Sigmoid colon (tissue), 6 donors: ENCODE measurements at regions not wholly inside any gene's neighbourhood (a gene's known extent, or its start where the extent isn't known, plus 50 kb on each side); places are given as distances from the start of the nearest gene placed in this dataset.
A peak's percentile ranks its signal among the peaks of the same experiment; 100 is the strongest.
"Not testable (repeated sequence)": the region's sequence is repeated elsewhere in the genome, so short reads cannot be mapped to it uniquely, and the experiment has no call there.

Source experiments
- DNase-seq: peaks from one replicate; pipeline ENCODE4 v3.0.0-alpha.2; 2019
- H3K27ac ChIP-seq, 4 donors: fragments of 200-600 bp; sonication (generic); one replicate each; pipeline ENCODE4 v1.5.1; 2016 to 2019; ENCODE audit warnings: mild to moderate bottlenecking in 1 of 4
- H3K27me3 ChIP-seq, 3 donors: fragments of 200-600 bp; sonication (generic); one replicate each; pipeline ENCODE4 v1.5.1; 2019; ENCODE audit warnings: mild to moderate bottlenecking in 1 of 3
- H3K36me3 ChIP-seq, 4 donors: fragments of 200-600 bp; sonication (generic); one replicate each; pipeline ENCODE4 v1.5.1; 2016 to 2019
- H3K4me1 ChIP-seq, 4 donors: fragments of 200-600 bp; sonication (generic); one replicate each; pipeline ENCODE4 v1.5.1; 2017 to 2019
- H3K4me3 ChIP-seq, 4 donors: fragments of 200-600 bp; sonication (generic); one replicate each; pipeline ENCODE4 v1.5.1; 2017 to 2019; ENCODE audit warnings: mild to moderate bottlenecking in 2 of 4, moderate library complexity in 1 of 4
- H3K9me3 ChIP-seq, 4 donors: fragments of 200-600 bp in 3 of 4; sonication (generic) in 3 of 4; one replicate each; pipeline versions ENCODE4 v1.5.1 to v1.6.1; 2013 to 2019
- POLR2AphosphoS5 ChIP-seq, 4 donors: sonication (generic); formaldehyde crosslinking; IDR thresholded peaks; one replicate each; pipeline ENCODE4 v1.6.1; 2017; ENCODE audit warnings: antibody characterized with exemption in 4 of 4
- WGBS, 2 donors: extraction: QIAGEN DNeasy Blood & Tissue Kit; methylation state at CpG; one replicate each; pipeline ENCODE4 v1.1.7; 2013; 5-methylcytosine and 5-hydroxymethylcytosine counted together
- intact Hi-C: fragments of 100-400 bp; cut with DNase I; formaldehyde crosslinking; loops from one replicate; pipeline ENCODE4 v1.15.1; 2023
- donor health status: healthy with polysubstance abuse.
- donor health status: healthy.

DNA sequence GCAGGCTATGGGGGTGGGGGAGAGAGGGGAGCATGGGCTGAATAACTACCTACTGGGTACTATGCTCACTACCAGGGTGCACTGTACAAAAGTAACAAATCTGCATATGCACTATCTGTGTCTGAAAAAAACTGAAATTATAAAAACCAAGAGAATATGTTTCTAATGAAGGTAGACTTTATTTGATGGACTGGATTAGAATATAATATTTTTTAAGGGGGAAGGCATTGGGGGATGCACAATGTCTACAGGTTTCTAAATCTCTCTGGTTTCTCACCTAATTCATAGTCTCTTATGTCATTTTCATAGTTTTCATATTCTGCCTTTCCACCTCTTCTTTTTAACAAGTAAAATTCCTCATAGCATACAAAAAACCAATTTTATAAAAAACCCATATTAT lies 200.8 kb upstream of the C1QTNF3 start:
- peak overlapping the region in 2 of 4 donors; percentile 62 to 65 for H3K4me3 ChIP-seq
- H3K27ac ChIP-seq, result peak overlapping the region; percentile 88 to 90 (median 88)

DNA sequence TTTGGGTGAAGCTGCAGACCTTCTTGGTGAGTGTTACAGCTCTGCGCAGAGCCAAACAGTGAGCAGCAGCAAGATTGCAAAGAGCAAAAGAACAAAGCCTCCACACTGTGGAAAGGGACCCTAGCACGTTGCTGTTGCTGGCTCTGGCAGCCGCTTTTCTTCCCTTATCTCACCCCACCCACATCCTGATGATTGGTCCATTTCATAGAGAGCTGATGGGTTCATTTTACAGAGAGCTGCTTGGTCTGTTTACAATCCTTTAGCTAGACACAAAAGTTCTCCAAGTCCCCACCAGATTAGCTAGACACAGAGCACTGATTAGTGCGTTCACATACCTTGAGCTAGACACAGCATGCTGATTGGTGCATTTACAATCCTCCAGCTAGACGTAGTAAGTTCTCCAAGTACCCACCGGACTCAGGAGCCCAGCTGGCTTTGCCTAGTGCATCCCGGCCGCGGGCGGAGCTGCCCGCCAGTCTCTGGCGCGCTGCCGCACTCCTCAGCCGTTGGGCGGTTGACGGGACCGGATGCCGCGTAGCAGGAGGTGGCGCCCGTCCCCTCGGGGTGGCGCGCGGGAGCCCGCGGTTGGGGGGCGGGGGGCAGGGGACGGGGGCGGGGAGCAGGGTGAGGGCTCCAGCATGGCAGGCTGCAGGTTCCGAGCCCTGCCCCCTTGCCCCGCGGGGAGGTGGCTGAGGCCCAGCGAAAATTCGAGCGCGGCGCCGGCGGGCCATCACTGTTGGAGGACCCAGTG lies 201.4 kb upstream of the C1QTNF3 start:
- Histone ChIP-seq H3K4me3 (peak overlapping the region; percentile 56 to 65 (median 60)), H3K27ac (peak overlapping the region; percentile 88 to 90 (median 88))
- H3K9me3 ChIP-seq, H3K36me3 ChIP-seq, H3K27me3 ChIP-seq, intact Hi-C loops, H3K4me1 ChIP-seq: not testable (repeated sequence)
- DNase-seq, result peak; percentile 75
- WGBS, 2 donors, result 0% methylated on average over 29 of the region's 41 CpGs
- TF ChIP-seq POLR2AphosphoS5 (IDR thresholded peaks at IDR 0.05), result peak in 1 of 4 donors; percentile 12

More for the DNA sequence above, 200.8 kb upstream of the C1QTNF3 start:
- H3K4me1 ChIP-seq, H3K36me3 ChIP-seq, intact Hi-C loops, DNase-seq, H3K27me3 ChIP-seq, H3K9me3 ChIP-seq: not testable (repeated sequence)

DNA sequence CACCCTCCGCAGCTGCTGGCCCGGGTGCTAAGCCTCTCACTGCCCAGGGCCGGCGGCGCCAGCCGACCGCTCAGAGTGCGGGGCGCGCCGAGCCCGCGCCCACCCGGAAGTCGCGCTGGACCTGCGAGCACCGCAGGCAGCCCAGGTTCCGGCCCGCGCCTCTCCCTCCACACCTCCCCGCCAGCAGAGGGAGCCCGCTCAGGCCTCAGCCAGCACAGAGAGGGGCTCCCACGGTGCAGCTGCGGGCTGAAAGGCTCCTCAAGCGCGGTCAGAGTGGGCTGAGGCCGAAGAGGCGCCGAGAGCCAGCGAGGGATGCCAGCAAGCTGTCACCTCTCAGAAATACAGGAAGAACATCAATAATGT lies 202.0 kb upstream of the C1QTNF3 start:
- 0 to 8% methylated on average over 13 to 14 of the region's 31 CpGs for WGBS, 2 donors
- H3K27me3 ChIP-seq, H3K4me1 ChIP-seq, H3K9me3 ChIP-seq, intact Hi-C loops, DNase-seq, H3K36me3 ChIP-seq: not testable (repeated sequence)
- Histone ChIP-seq H3K27ac (peak overlapping the region; percentile 88 to 90 (median 88)), H3K4me3 (peak overlapping the region; percentile 56 to 65 (median 60))

DNA sequence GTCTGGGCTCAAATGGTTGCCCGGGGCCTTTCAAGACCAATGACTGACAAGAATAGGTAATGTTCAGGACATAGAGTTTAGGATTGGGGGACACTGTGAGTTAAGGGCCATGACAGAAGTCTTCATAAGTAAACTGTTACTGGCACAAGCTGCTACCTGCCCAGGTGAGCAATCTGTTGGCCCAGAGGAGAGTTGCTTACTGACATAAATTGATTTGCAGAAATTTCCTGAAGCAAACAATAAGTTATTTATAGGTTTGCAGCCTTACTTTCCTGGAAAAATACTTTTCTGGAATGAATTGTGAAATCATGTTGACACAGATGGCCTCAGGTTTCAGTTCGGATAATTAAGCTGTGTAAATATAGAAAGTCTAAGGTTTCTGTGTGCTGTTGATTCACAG lies 202.8 kb upstream of the C1QTNF3 start:
- H3K4me1 ChIP-seq, H3K36me3 ChIP-seq, DNase-seq, H3K9me3 ChIP-seq, H3K4me3 ChIP-seq, H3K27me3 ChIP-seq, intact Hi-C loops: not testable (repeated sequence)
- 38 to 61% methylated on average over 2 of the region's 2 CpGs for WGBS, 2 donors
- peak overlapping the region in 2 of 4 donors; percentile 38 to 49 for H3K27ac ChIP-seq

DNA sequence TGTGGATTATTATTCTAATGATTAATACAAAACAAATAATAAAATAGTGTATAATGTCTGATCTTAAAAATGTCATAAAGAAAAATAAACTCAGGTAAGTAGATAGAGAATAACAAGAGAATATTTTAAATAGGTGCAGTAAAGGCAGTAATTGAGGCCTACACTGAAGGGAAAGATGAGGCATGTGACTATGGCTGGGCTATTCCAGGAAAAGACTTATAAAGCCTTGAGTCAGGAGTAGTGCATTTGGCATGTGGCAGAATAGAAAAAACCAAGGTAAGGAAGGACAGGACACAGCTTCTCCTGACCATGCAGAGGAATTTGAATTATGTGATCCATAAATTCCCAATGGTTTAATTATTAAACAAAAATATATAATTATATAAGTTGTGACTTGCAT lies 215.6 kb upstream of the C1QTNF3 start:
- H3K4me3 ChIP-seq, H3K27me3 ChIP-seq, intact Hi-C loops, H3K27ac ChIP-seq, DNase-seq, H3K9me3 ChIP-seq, H3K36me3 ChIP-seq, H3K4me1 ChIP-seq: not testable (repeated sequence)

DNA sequence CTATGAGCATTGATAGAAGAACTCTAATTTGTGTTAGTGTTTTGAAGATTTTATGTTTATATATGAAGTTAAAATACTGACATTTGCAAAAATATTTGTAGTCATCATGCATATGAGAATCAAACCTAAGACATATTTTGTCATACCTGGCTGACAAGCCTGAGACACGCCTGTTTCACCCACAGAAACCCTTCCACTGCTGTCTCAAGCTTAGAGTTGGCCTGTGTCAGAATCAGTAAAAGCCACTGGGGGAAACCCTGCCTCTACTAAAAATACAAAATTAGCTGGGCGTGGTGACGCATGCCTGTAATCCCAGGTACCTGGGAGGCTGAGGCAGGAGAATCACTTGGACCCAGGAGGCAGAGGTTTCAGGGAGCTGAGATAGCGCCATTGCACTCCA lies 218.0 kb upstream of the C1QTNF3 start:
- intact Hi-C loops, H3K36me3 ChIP-seq, H3K27ac ChIP-seq, DNase-seq, H3K9me3 ChIP-seq, H3K4me3 ChIP-seq, H3K27me3 ChIP-seq, H3K4me1 ChIP-seq: not testable (repeated sequence)
- 60 to 65% methylated on average over 3 of the region's 4 CpGs for WGBS, 2 donors

DNA sequence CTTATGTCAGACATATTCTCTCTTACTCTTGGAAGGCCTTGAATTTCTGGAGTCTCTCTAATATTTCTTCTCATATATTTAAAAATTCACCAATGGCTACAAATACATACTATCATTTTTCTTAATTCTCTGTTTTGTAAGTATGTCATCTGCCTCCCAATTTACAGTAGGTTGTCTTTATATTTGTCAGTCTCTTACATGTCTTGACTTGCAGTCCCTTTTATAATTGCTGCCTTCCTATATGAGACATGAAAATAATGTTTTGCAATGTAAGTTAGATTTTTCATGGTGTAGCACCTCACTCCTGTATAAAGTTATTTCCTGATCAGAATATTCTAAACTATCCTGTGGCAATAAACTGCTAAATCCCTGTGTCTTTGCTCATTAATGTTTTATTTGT lies 223.1 kb upstream of the C1QTNF3 start:
- H3K36me3 ChIP-seq, H3K9me3 ChIP-seq, H3K27me3 ChIP-seq, H3K27ac ChIP-seq, H3K4me3 ChIP-seq, intact Hi-C loops, DNase-seq, H3K4me1 ChIP-seq: not testable (repeated sequence)

DNA sequence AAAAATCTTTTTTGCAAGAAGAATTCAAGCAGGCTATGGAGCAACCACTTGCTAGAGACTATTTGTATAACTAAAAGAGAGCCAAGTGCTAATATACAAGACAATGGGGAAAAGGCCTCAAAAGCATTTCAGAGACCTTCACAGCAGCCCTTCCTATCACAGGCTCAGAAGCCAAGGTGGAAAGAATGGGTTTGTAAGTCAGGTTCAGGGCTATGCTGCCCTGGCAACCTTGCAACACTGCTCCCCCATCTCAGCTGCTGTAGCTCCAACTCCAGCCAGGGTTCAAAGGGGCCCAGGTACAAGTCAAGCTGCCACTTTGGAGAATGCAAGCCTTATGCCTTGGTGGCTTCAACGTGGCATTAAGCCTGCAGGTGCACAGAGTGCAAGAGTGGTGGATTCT lies 253.7 kb upstream of the C1QTNF3 start:
- H3K9me3 ChIP-seq, H3K4me3 ChIP-seq, DNase-seq, H3K27me3 ChIP-seq, intact Hi-C loops, H3K4me1 ChIP-seq, H3K27ac ChIP-seq, H3K36me3 ChIP-seq: not testable (repeated sequence)
- 37 to 49% methylated on average over 1 of the region's 1 CpG for WGBS, 2 donors

DNA sequence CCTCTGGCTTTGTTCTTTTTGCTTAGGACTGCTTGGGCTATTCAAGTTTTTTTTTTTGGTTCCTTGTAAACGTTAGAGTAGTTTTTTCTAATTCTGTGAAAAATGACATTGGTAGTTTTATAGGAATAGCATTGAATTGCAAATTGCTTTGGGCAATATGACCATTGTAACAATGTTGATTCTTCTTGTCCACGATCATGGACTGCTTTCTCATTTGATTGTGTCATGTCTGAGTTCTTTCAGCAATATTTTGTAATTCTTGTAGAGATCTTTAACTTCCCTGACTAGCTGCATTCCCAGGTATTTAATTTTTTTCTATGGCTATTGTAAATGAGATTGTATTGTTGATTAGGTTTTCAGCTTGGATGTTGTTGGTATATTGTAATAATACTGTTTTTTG lies 286.2 kb upstream of the C1QTNF3 start:
- H3K36me3 ChIP-seq, H3K27ac ChIP-seq, H3K4me3 ChIP-seq, DNase-seq, H3K4me1 ChIP-seq, H3K27me3 ChIP-seq, intact Hi-C loops, H3K9me3 ChIP-seq: not testable (repeated sequence)
- WGBS, 2 donors, result 41 to 68% methylated on average over 2 of the region's 2 CpGs

DNA sequence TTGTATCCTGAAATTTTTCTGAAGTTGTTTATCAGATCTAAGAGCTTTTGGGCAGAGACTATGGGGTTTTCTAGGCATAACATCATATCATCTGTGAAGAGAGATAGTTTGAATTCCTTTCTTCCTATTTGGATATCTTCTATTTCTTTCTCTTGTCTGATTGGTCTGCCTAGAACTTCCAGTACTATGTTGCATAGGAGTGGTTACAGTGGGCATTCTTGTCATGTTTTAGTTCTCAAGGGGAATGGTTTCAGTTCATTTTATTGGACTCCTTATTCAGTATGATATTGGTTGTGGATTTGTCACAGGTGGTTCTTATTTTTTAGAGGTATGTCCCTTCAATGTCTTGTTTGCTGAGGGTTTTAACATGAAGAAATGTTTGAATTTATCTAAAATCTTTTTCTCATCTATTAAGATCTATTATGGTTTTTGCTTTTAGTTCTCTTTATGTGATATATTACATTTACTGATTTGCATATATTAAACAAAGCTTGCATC lies 286.6 kb upstream of the C1QTNF3 start:
- H3K27ac ChIP-seq, DNase-seq, H3K36me3 ChIP-seq, intact Hi-C loops, H3K9me3 ChIP-seq, H3K4me1 ChIP-seq, H3K4me3 ChIP-seq, H3K27me3 ChIP-seq: not testable (repeated sequence)

DNA sequence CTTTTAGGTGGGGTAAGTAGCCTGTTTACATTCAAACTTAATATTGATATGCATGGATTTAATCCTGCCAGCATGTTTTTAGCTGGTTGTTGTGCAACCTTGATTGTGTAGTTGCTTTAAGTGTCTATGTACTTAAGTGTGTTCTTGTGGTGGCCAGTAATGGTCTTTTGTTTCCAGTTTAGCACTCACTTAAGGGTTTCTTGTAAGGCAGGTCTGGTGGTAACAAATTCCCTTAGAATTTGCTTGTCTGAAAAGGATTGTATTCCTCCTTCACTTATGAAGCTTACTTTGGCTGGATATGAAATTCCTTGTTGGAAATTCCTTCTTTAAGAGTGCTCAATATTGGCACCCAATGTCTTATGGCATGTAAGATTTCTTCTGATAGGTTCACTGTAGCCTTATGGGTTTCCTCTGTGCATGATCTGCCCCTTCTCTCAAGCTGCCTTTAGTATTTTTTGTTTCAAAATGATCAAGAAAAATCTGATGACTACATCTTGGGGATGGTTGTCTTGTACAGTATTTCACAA lies 289.0 kb upstream of the C1QTNF3 start:
- H3K27me3 ChIP-seq, H3K4me3 ChIP-seq, H3K27ac ChIP-seq, DNase-seq, H3K4me1 ChIP-seq, H3K9me3 ChIP-seq, H3K36me3 ChIP-seq, intact Hi-C loops: not testable (repeated sequence)

DNA sequence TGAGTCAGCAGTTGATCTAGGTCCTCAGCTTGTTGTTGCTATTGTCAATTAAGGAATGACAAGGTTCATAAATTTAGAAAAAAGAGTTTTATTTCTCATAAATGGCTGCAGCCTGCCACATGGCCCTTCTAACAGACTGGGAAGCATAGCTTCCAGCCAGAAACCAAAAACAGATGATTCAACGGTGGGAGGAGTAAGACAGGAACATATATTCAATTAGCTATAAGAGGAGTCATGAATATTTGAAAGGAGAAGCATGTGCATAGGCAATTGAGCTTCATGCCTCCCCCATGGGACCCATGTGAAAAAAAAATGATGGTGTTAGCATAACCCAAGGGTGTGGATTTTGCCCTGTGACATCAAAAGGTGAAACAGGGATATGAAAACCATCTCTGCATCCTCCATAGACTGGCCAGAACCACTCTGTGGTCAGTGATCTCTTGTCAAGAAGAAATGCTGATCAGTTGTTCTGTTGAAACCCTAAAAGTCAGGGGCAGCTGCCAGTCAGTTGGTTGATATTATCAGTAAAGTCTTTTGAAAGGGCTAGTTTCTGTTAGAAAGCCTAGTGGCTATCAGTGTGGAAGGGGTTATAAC lies 296.5 kb upstream of the C1QTNF3 start:
- DNase-seq, H3K36me3 ChIP-seq, H3K4me3 ChIP-seq, H3K27me3 ChIP-seq, intact Hi-C loops, H3K4me1 ChIP-seq, H3K27ac ChIP-seq, H3K9me3 ChIP-seq: not testable (repeated sequence)
- WGBS, 2 donors, result 49 to 70% methylated on average over 1 of the region's 1 CpG

DNA sequence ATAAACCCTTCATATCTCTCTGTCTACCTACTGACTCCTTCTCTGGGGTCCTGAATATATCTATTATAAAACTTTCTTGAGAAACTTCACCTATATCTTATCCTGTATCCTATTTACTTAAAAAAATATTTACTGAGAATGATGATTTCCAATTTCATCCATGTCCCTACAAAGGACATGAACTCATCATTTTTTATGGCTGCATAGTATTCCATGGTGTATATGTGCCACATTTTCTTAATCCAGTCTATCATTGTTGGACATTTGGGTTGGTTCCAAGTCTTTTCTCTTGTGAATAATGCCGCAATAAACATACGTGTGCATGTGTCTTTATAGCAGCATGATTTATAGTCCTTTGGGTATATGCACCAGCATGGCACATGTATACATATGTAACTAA lies 301.7 kb upstream of the RAI14 start:
- H3K4me1 ChIP-seq, H3K9me3 ChIP-seq, intact Hi-C loops, H3K36me3 ChIP-seq, H3K27me3 ChIP-seq, DNase-seq, H3K27ac ChIP-seq, H3K4me3 ChIP-seq: not testable (repeated sequence)
- WGBS, 2 donors, result 77 to 89% methylated on average over 2 of the region's 2 CpGs
